Neural progenitor cell (in vitro differentiated cells): ENCODE measurements at regions not wholly inside any gene's neighbourhood (a gene's known extent, or its start where the extent isn't known, plus 50 kb on each side); places are given as distances from the start of the nearest gene placed in this dataset.
A peak's percentile ranks its signal among the peaks of the same experiment; 100 is the strongest.

Experiments used
- DNase-seq: peaks from one replicate; pipeline ENCODE4 v3.0.0-alpha.2; 2016; ENCODE audit warnings: low spot score
- H2AFZ ChIP-seq: fragments of 200-600 bp; sonication (generic); replicated peaks from 2 replicates; pipeline ENCODE4 v1.6.1; 2016; ENCODE audit warnings: antibody characterized with exemption
- H3F3A ChIP-seq: fragments of 200-600 bp; sonication (generic); 2 replicates; pipeline ENCODE4 v1.6.1; 2016; ENCODE audit warnings: antibody characterized with exemption, low read depth
- H3K27ac ChIP-seq: fragments of 200-600 bp; sonication (generic); 2 replicates; pipeline ENCODE4 v1.5.1; 2016; ENCODE audit warnings: mild to moderate bottlenecking
- H3K27me3 ChIP-seq: fragments of 200-600 bp; sonication (generic); 2 replicates; pipeline ENCODE4 v1.6.1; 2016; ENCODE audit warnings: mild to moderate bottlenecking, moderate library complexity
- H3K36me3 ChIP-seq: fragments of 200-600 bp; sonication (generic); 2 replicates; pipeline ENCODE4 v1.5.1; 2016
- H3K4me1 ChIP-seq: fragments of 200-600 bp; sonication (generic); 2 replicates; pipeline ENCODE4 v1.6.1; 2016; ENCODE audit warnings: mixed run types
- H3K4me2 ChIP-seq: fragments of 200-600 bp; sonication (generic); 2 replicates; pipeline ENCODE4 v1.6.1; 2016
- H3K4me3 ChIP-seq: fragments of 200-600 bp; sonication (generic); 2 replicates; pipeline ENCODE4 v1.5.1; 2016
- H3K79me2 ChIP-seq: fragments of 200-600 bp; sonication (generic); 2 replicates; pipeline ENCODE4 v1.6.1; 2016; ENCODE audit warnings: low read depth
- H3K9ac ChIP-seq: fragments of 200-600 bp; sonication (generic); 2 replicates; pipeline ENCODE4 v1.6.1; 2016
- H3K9me3 ChIP-seq: fragments of 200-600 bp; sonication (generic); 2 replicates; pipeline ENCODE4 v1.5.1; 2016; ENCODE audit warnings: low read depth
- H4K20me1 ChIP-seq: fragments of 200-600 bp; sonication (generic); 2 replicates; pipeline ENCODE4 v1.6.1; 2016; ENCODE audit warnings: low read depth
- H3K27ac Mint-ChIP-seq: 3 replicates; pipeline ENCODE4 v1.8.0; 2021; ENCODE audit warnings: mixed read lengths
- H3K27me3 Mint-ChIP-seq: 2 replicates; pipeline ENCODE4 v1.8.0; 2022; ENCODE audit warnings: low read depth, mild to moderate bottlenecking, inconsistent platforms, moderate library complexity, mixed read lengths; ENCODE audit not compliant: insufficient read depth
- H3K36me3 Mint-ChIP-seq: 3 replicates; pipeline ENCODE4 v1.8.0; 2021; ENCODE audit warnings: mixed read lengths
- H3K4me1 Mint-ChIP-seq: 3 replicates; pipeline ENCODE4 v1.8.0; 2021; ENCODE audit warnings: mixed read lengths
- H3K4me3 Mint-ChIP-seq: 3 replicates; pipeline ENCODE4 v1.8.0; 2021; ENCODE audit warnings: mild to moderate bottlenecking, moderate library complexity, mixed read lengths
- H3K9me3 Mint-ChIP-seq: 3 replicates; pipeline ENCODE4 v1.8.0; 2020; ENCODE audit warnings: mixed read lengths
- CTCF ChIP-seq: fragments of 200-600 bp; sonication (generic); IDR thresholded peaks from 2 replicates; pipeline ENCODE4 v1.5.1; 2017; ENCODE audit warnings: antibody characterized with exemption, mild to moderate bottlenecking
- EZH2 ChIP-seq: fragments of 200-600 bp; sonication (generic); IDR thresholded peaks from 2 replicates; pipeline ENCODE4 v1.6.1; 2017; ENCODE audit warnings: antibody characterized with exemption, mild to moderate bottlenecking, moderate library complexity
- EZH2phosphoT487 ChIP-seq: fragments of 200-600 bp; sonication (generic); IDR thresholded peaks from 2 replicates; pipeline ENCODE4 v1.6.1; 2017; ENCODE audit warnings: antibody characterized with exemption

GRCh38 chr15:68510558-68510957 lies 68.2 kb upstream of the CORO2B start:
- Histone ChIP-seq H3K9ac (no peak overlapping the region), H3K9me3 (peaks cover 8% of the 10 kb centered on the region), H4K20me1 (no peaks in the 10 kb centered on the region), H3K4me1 (no peaks in the 10 kb centered on the region), H3K79me2 (no peaks in the 10 kb centered on the region), H3K4me2 (no peak overlapping the region), H3K4me3 (no peak overlapping the region), H3F3A (no peaks in the 10 kb centered on the region), H2AFZ (no peak overlapping the region), H3K27me3 (no peaks in the 10 kb centered on the region), H3K27ac (no peak overlapping the region), H3K36me3 (no peaks in the 10 kb centered on the region)
- no peak for DNase-seq
- Mint-ChIP-seq H3K4me3 (no peak overlapping the region), H3K27ac (peak overlapping the region; percentile 38), H3K36me3 (no peaks in the 10 kb centered on the region), H3K27me3 (peaks cover 2% of the 10 kb centered on the region), H3K9me3 (peaks cover 10% of the 10 kb centered on the region), H3K4me1 (peaks cover 8% of the 10 kb centered on the region)
- TF ChIP-seq EZH2phosphoT487: no peak
- TF ChIP-seq CTCF: no peak
- no peak for TF ChIP-seq EZH2

- H3K79me2 ChIP-seq: no peaks in the 10 kb centered on the region
- no peak overlapping the region for H3K4me2 ChIP-seq
- H3K4me3 ChIP-seq: no peak overlapping the region
- no peaks in the 10 kb centered on the region for H3F3A ChIP-seq
- H3K4me1 Mint-ChIP-seq: peaks cover 12% of the 10 kb centered on the region
- no peaks in the 10 kb centered on the region for H3K4me1 ChIP-seq
- DNase-seq: no peak
- no peak overlapping the region for H3K27ac ChIP-seq
- H3K9ac ChIP-seq: no peak overlapping the region
- H3K9me3 Mint-ChIP-seq: peaks cover 10% of the 10 kb centered on the region
- peak overlapping the region; percentile 38 for H3K27ac Mint-ChIP-seq
- H3K27me3 Mint-ChIP-seq: peaks cover 2% of the 10 kb centered on the region
- H3K27me3 ChIP-seq: no peaks in the 10 kb centered on the region
- H2AFZ ChIP-seq: no peak overlapping the region
- H4K20me1 ChIP-seq: no peaks in the 10 kb centered on the region
- no peak overlapping the region for H3K4me3 Mint-ChIP-seq
- H3K9me3 ChIP-seq: peaks cover 8% of the 10 kb centered on the region
- H3K36me3 Mint-ChIP-seq: no peaks in the 10 kb centered on the region
- no peaks in the 10 kb centered on the region for H3K36me3 ChIP-seq
- TF ChIP-seq EZH2 (no peak), EZH2phosphoT487 (no peak), CTCF (no peak)
These were observed 67.5 kb upstream of the CORO2B start for GRCh38 chr15:68511073-68511991.

GRCh38 chr15:68512052-68512451 lies 66.7 kb upstream of the CORO2B start:
- TF ChIP-seq CTCF (no peak), EZH2phosphoT487 (no peak), EZH2 (no peak)
- Histone ChIP-seq H2AFZ (no peak overlapping the region), H3K4me2 (no peak overlapping the region), H3K79me2 (no peaks in the 10 kb centered on the region), H3F3A (peaks cover 6% of the 10 kb centered on the region), H3K27me3 (no peaks in the 10 kb centered on the region), H3K27ac (no peak overlapping the region), H3K9ac (no peak overlapping the region), H3K9me3 (peaks cover 8% of the 10 kb centered on the region), H4K20me1 (no peaks in the 10 kb centered on the region), H3K36me3 (no peaks in the 10 kb centered on the region), H3K4me1 (peaks cover 4% of the 10 kb centered on the region), H3K4me3 (no peak overlapping the region)
- H3K36me3 Mint-ChIP-seq: no peaks in the 10 kb centered on the region
- no peak overlapping the region for H3K27ac Mint-ChIP-seq
- no peak for DNase-seq
- peaks cover 10% of the 10 kb centered on the region for H3K9me3 Mint-ChIP-seq
- no peaks in the 10 kb centered on the region for H3K27me3 Mint-ChIP-seq
- H3K4me1 Mint-ChIP-seq: peaks cover 19% of the 10 kb centered on the region
- no peak overlapping the region for H3K4me3 Mint-ChIP-seq
